Psoas muscle (tissue), 7 donors: ENCODE measurements at regions not wholly inside any gene's neighbourhood (a gene's known extent, or its start where the extent isn't known, plus 50 kb on each side); places are given as distances from the start of the nearest gene placed in this dataset.
A peak's percentile ranks its signal among the peaks of the same experiment; 100 is the strongest.
"Not testable (repeated sequence)": the region's sequence is repeated elsewhere in the genome, so short reads cannot be mapped to it uniquely, and the experiment has no call there.

Experiments
- ATAC-seq, 4 donors: fragments of 200-7000 bp; cut with Tn5 transposase; one replicate each; pipeline ENCODE4 v1.9.1; 2020; ENCODE audit warnings: moderate library complexity in 3 of 4, mild to moderate bottlenecking in 2 of 4
- DNase-seq, 2 donors: peaks; one replicate each; pipeline ENCODE4 v3.0.0-alpha.2; 2020
- H3K27ac ChIP-seq: fragments of 200-600 bp; one replicate; pipeline ENCODE4 v1.8.0; 2022
- H3K27me3 ChIP-seq, 3 donors: fragments of 200-600 bp in 1 of 3; one replicate each; pipeline versions ENCODE4 v1.6.1 to v1.8.0; 2013 to 2022; ENCODE audit warnings: low read length in 2 of 3, mild to moderate bottlenecking in 2 of 3, moderate library complexity in 1 of 3; ENCODE audit not compliant: insufficient read depth in 3 of 3
- H3K36me3 ChIP-seq, 2 donors: fragments of 200-600 bp in 1 of 2; one replicate each; pipeline versions ENCODE4 v1.6.1 to v1.8.0; 2013 to 2022; ENCODE audit warnings: low read depth in 1 of 2, mild to moderate bottlenecking in 1 of 2, moderate library complexity in 1 of 2; ENCODE audit not compliant: insufficient read depth in 1 of 2
- H3K4me1 ChIP-seq: fragments of 200-600 bp; one replicate; pipeline ENCODE4 v1.8.0; 2022
- H3K4me3 ChIP-seq: fragments of 200-600 bp; one replicate; pipeline ENCODE4 v1.8.0; 2022; ENCODE audit warnings: mild to moderate bottlenecking
- H3K9me3 ChIP-seq: fragments of 200-600 bp; one replicate; pipeline ENCODE4 v1.8.0; 2022
- CTCF ChIP-seq: fragments of 200-600 bp; IDR thresholded peaks from one replicate; pipeline ENCODE4 v1.8.0; 2022; ENCODE audit warnings: antibody characterized with exemption
- WGBS, 3 donors: extraction: QIAGEN DNeasy Blood & Tissue Kit; methylation state at CpG; one replicate each; pipeline versions ENCODE4 v1.1.6 to v1.1.7; 2013; 5-methylcytosine and 5-hydroxymethylcytosine counted together
- intact Hi-C, 2 donors: fragments of 100-400 bp; cut with DNase I; formaldehyde crosslinking; loops; one replicate each; pipeline versions ENCODE4 v1.11.0 to v1.14.2; 2022
- donor health status: healthy with polysubstance abuse.
- donor health status: DM: no; HTN: no; CAD: no; lungs with moderate emphysema.
- donor health status: Bipolar disorder and iron deficiency.
- donor health status: healthy.
- donor health status: DM: yes; HTN: yes; CAD: no.
- donor health status: DM: no; HTN: no; CAD: no.
- donor health status: DM: yes; HTN: yes; CAD: no.

- Histone ChIP-seq H3K27me3 (no peaks in the 10 kb centered on the region), H3K27ac (no peak overlapping the region), H3K36me3 (no peaks in the 10 kb centered on the region), H3K4me1 (no peaks in the 10 kb centered on the region), H3K9me3 (no peaks in the 10 kb centered on the region), H3K4me3 (no peak overlapping the region)
- intact Hi-C loops: loop anchor here in 1 of 2 donors (10.0 kb wide), 1 partner anchor 760 kb away; no protein-coding TSS in a partner anchor
- WGBS, 3 donors: 75 to 80% (median 78%) methylated on average over 25 of the region's 25 CpGs
- no peak for TF ChIP-seq CTCF
- DNase-seq (no peak), ATAC-seq (no peak)
Measured at GRCh38 chr20:29874476-29875202, 1382.8 kb upstream of the DEFB115 start.

GRCh38 chr20:29875321-29876083 lies 1382.0 kb upstream of the DEFB115 start:
- H3K27me3 ChIP-seq, H3K27ac ChIP-seq, H3K4me1 ChIP-seq, H3K9me3 ChIP-seq, H3K4me3 ChIP-seq, H3K36me3 ChIP-seq, DNase-seq: not testable (repeated sequence)
- intact Hi-C loops: loop anchor here in 1 of 2 donors (10.0 kb wide), 1 partner anchor 761 kb away; no protein-coding TSS in a partner anchor
- 80 to 82% (median 82%) methylated on average over 27 of the region's 27 CpGs for WGBS, 3 donors
- peak in 2 of 4 donors; percentile 52 to 56 for ATAC-seq

- H3K36me3 ChIP-seq, H3K27ac ChIP-seq, H3K9me3 ChIP-seq, H3K27me3 ChIP-seq, ATAC-seq, H3K4me3 ChIP-seq, H3K4me1 ChIP-seq: not testable (repeated sequence)
- 82 to 88% (median 83%) methylated on average over 41 of the region's 41 CpGs for WGBS, 3 donors
- DNase-seq: peak in 1 of 2 donors; percentile 53
- intact Hi-C loops: loop anchor here in 1 of 2 donors (10.0 kb wide), 1 partner anchor 761 kb away; no protein-coding TSS in a partner anchor
Measured at GRCh38 chr20:29876084-29876910, 1381.2 kb upstream of the DEFB115 start.

- ATAC-seq (no peak), DNase-seq (no peak)
- no peaks in the 10 kb centered on the region for H3K9me3 ChIP-seq
- H3K27me3 ChIP-seq: no peaks in the 10 kb centered on the region
- intact Hi-C loops: loop anchor here in 1 of 2 donors (10.0 kb wide), 1 partner anchor 762 kb away; no protein-coding TSS in a partner anchor
- H3K27ac ChIP-seq: no peak overlapping the region
- no peaks in the 10 kb centered on the region for H3K36me3 ChIP-seq
- 72 to 81% (median 80%) methylated on average over 10 of the region's 10 CpGs for WGBS, 3 donors
- H3K4me1 ChIP-seq: no peaks in the 10 kb centered on the region
- no peak for TF ChIP-seq CTCF
- no peak overlapping the region for H3K4me3 ChIP-seq
Measured at GRCh38 chr20:29876911-29877285, 1380.6 kb upstream of the DEFB115 start.

GRCh38 chr20:29877411-29878280 lies 1379.8 kb upstream of the DEFB115 start:
- H3K9me3 ChIP-seq, H3K36me3 ChIP-seq, H3K27ac ChIP-seq, H3K4me1 ChIP-seq, H3K4me3 ChIP-seq, H3K27me3 ChIP-seq: not testable (repeated sequence)
- DNase-seq (peak in 1 of 2 donors; percentile 53), ATAC-seq (peak in 1 of 4 donors; percentile 15)
- WGBS, 3 donors: 52 to 64% (median 62%) methylated on average over 28 to 31 of the region's 31 CpGs
- intact Hi-C loops: loop anchor here in 1 of 2 donors (10.0 kb wide), 1 partner anchor 763 kb away; no protein-coding TSS in a partner anchor
